ENCODE measurements at regions not wholly inside any gene's neighbourhood (a gene's known extent, or its start where the extent isn't known, plus 50 kb on each side); places are given as distances from the start of the nearest gene placed in this dataset.
A peak's percentile ranks its signal among the peaks of the same experiment; 100 is the strongest.

DNA sequence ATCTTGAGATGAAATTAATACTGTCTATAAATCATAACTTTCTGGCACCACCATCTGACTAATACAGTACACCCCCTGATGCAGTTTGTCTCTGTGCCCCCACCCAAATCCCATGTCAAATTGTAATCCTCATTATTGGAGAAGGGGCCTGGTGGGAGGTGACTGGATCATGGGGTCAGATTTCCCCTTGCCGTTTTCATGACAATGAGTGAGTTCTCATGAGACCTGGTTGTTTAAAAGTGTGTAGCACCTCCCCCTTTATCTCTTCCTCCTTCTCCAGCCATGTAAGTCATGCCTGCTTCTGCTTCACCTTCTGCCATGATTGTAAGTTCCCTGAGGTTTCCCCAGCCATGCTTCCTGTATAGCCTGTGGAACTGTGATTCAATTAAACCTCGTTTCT, 78.7 kb upstream of the CDH6 start:
- no peak overlapping the region for H3K4me3 ChIP-seq
- Mint-ChIP-seq H3K4me3 (peak overlapping the region; percentile 12), H3K36me3 (peaks cover 2% of the 10 kb centered on the region), H3K27ac (no peak overlapping the region), H3K9me3 (peaks cover 24% of the 10 kb centered on the region), H3K4me1 (peaks cover 28% of the 10 kb centered on the region), H3K27me3 (ENCODE audit: insufficient read depth, low read depth) (peaks cover 21% of the 10 kb centered on the region)
- H3K4me1 ChIP-seq: peaks cover 41% of the 10 kb centered on the region
- H3K9ac ChIP-seq: no peak overlapping the region
- H3K36me3 ChIP-seq: no peaks in the 10 kb centered on the region
- no peaks in the 10 kb centered on the region for H3K9me3 ChIP-seq (ENCODE audit: low read depth)
- no peaks in the 10 kb centered on the region for H3K79me2 ChIP-seq (ENCODE audit: low read depth)
- H3K27ac ChIP-seq: no peak overlapping the region
- no peak for DNase-seq (ENCODE audit: low spot score)
- no peaks in the 10 kb centered on the region for H4K20me1 ChIP-seq (ENCODE audit: low read depth)
- H3K4me2 ChIP-seq: no peak overlapping the region
- no peak overlapping the region for H2AFZ ChIP-seq (replicated peaks)
- peaks cover under 1% of the 10 kb centered on the region for H3F3A ChIP-seq (ENCODE audit: low read depth)
- TF ChIP-seq, protein P1, sequence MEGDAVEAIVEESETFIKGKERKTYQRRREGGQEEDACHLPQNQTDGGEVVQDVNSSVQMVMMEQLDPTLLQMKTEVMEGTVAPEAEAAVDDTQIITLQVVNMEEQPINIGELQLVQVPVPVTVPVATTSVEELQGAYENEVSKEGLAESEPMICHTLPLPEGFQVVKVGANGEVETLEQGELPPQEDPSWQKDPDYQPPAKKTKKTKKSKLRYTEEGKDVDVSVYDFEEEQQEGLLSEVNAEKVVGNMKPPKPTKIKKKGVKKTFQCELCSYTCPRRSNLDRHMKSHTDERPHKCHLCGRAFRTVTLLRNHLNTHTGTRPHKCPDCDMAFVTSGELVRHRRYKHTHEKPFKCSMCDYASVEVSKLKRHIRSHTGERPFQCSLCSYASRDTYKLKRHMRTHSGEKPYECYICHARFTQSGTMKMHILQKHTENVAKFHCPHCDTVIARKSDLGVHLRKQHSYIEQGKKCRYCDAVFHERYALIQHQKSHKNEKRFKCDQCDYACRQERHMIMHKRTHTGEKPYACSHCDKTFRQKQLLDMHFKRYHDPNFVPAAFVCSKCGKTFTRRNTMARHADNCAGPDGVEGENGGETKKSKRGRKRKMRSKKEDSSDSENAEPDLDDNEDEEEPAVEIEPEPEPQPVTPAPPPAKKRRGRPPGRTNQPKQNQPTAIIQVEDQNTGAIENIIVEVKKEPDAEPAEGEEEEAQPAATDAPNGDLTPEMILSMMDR (IDR thresholded peaks at IDR 0.05): no peak
- no peak for TF ChIP-seq EZH2 (IDR thresholded peaks at IDR 0.05)
- TF ChIP-seq EZH2phosphoT487 (IDR thresholded peaks at IDR 0.05): no peak
- H3K27me3 ChIP-seq: no peaks in the 10 kb centered on the region

DNA sequence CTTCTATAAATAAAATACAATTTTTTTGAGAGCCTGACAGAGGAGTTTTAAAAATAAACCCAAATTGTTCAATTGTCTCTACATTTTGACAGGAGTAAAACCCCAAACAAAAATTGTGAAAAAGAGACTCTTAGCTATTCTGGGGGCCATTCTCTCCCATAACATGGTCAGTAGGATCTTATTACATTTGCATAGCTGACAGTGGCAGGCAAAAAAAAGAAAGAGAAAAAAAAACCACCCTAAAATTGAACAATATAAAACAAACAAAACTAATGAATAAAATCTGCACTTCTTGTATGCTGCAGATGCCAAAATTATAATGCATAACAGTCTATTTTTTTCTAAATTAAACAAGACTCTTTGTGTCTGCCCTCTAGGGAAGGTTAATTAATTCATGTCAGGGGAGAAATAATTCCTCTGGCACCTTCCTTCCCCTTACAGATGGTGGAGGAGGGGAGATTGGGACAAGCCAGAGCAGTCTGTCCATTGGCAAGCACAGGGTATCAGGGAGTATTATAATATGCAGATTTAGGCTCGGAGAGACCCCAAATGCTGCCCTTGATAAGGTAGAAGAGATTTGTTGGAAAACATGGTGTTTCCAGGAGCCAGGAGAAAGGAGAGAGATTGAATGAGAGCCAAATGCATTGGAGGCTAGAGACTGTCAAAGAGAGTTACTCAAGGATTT, 79.7 kb upstream of the CDH6 start:
- no peaks in the 10 kb centered on the region for H3K36me3 ChIP-seq
- H4K20me1 ChIP-seq (ENCODE audit: low read depth): no peaks in the 10 kb centered on the region
- Mint-ChIP-seq H3K36me3 (peaks cover 2% of the 10 kb centered on the region), H3K4me3 (no peak overlapping the region), H3K27ac (no peak overlapping the region), H3K4me1 (peaks cover 21% of the 10 kb centered on the region), H3K27me3 (ENCODE audit: insufficient read depth, low read depth) (peaks cover 30% of the 10 kb centered on the region), H3K9me3 (peaks cover 28% of the 10 kb centered on the region)
- no peak for DNase-seq (ENCODE audit: low spot score)
- H3K9ac ChIP-seq: no peak overlapping the region
- H3K9me3 ChIP-seq (ENCODE audit: low read depth): no peaks in the 10 kb centered on the region
- H3K4me1 ChIP-seq: peaks cover 31% of the 10 kb centered on the region
- no peak overlapping the region for H2AFZ ChIP-seq (replicated peaks)
- no peak overlapping the region for H3K4me2 ChIP-seq
- no peaks in the 10 kb centered on the region for H3K79me2 ChIP-seq (ENCODE audit: low read depth)
- no peaks in the 10 kb centered on the region for H3K27me3 ChIP-seq
- TF ChIP-seq, protein P1 (IDR thresholded peaks at IDR 0.05): no peak
- TF ChIP-seq EZH2phosphoT487 (IDR thresholded peaks at IDR 0.05) (no peak), EZH2 (IDR thresholded peaks at IDR 0.05) (no peak)
- no peaks in the 10 kb centered on the region for H3F3A ChIP-seq (ENCODE audit: low read depth)
- no peak overlapping the region for H3K4me3 ChIP-seq
- H3K27ac ChIP-seq: no peak overlapping the region

DNA sequence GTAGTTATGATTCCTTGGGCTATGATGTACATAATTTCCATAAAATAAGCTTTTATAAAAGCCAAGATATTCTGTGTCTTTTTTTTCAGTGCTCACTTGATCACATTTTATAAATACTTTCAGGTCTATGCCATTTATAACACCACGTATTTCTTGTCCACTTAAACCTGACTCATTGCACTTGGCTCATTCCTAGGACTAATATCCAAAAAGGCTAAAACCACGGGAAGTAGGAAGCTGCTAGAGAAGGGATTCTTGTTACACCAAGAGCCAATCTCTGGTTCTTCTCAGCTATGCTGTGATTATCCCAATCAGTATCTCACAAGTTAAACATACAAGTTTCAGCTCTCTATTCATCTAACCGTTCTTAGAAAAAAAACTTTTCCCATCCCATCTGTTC, 80.4 kb upstream of the CDH6 start:
- no peaks in the 10 kb centered on the region for H3K79me2 ChIP-seq (ENCODE audit: low read depth)
- peaks cover 2% of the 10 kb centered on the region for H3K36me3 Mint-ChIP-seq
- H3K27ac ChIP-seq: no peak overlapping the region
- peaks cover 37% of the 10 kb centered on the region for H3K4me1 ChIP-seq
- peaks cover 24% of the 10 kb centered on the region for H3K4me1 Mint-ChIP-seq
- H3K27me3 ChIP-seq: no peaks in the 10 kb centered on the region
- no peak overlapping the region for H3K4me2 ChIP-seq
- H3K27ac Mint-ChIP-seq: no peak overlapping the region
- H4K20me1 ChIP-seq (ENCODE audit: low read depth): no peaks in the 10 kb centered on the region
- H3K36me3 ChIP-seq: no peaks in the 10 kb centered on the region
- H3K9me3 Mint-ChIP-seq: peaks cover 28% of the 10 kb centered on the region
- no peak overlapping the region for H3K9ac ChIP-seq
- no peak for DNase-seq (ENCODE audit: low spot score)
- TF ChIP-seq EZH2phosphoT487 (IDR thresholded peaks at IDR 0.05): no peak
- TF ChIP-seq EZH2 (IDR thresholded peaks at IDR 0.05): no peak
- TF ChIP-seq, protein P1 (IDR thresholded peaks at IDR 0.05): no peak
- H3K4me3 Mint-ChIP-seq: no peak overlapping the region
- no peak overlapping the region for H2AFZ ChIP-seq (replicated peaks)
- H3K9me3 ChIP-seq (ENCODE audit: low read depth): no peaks in the 10 kb centered on the region
- H3K4me3 ChIP-seq: no peak overlapping the region
- H3F3A ChIP-seq (ENCODE audit: low read depth): peaks cover 7% of the 10 kb centered on the region
- H3K27me3 Mint-ChIP-seq (ENCODE audit: insufficient read depth, low read depth): peaks cover 32% of the 10 kb centered on the region
